Fibroblast of lung (primary cell): ENCODE measurements at regions not wholly inside any gene's neighbourhood (a gene's known extent, or its start where the extent isn't known, plus 50 kb on each side); places are given as distances from the start of the nearest gene placed in this dataset.

Experiments
- DNase-seq, 2 donors: peaks; one replicate each; pipeline versions ENCODE4 v3.0.0 to v3.0.0-alpha.2; 2010; ENCODE audit warnings: low read depth in 2 of 2
- H2AFZ ChIP-seq: 2 replicates; pipeline ENCODE4 v1.5.1; 2012; ENCODE audit warnings: low read length, control low read depth, inconsistent platforms
- H3K27ac ChIP-seq: 2 replicates; pipeline ENCODE4 v1.5.1; 2011; ENCODE audit warnings: low read length, control low read depth; ENCODE audit not compliant: insufficient read depth
- H3K27me3 ChIP-seq: 2 replicates; pipeline ENCODE4 v1.5.1; 2011; ENCODE audit warnings: mild to moderate bottlenecking, low read length; ENCODE audit not compliant: control insufficient read depth, insufficient read depth
- H3K36me3 ChIP-seq: 2 replicates; pipeline ENCODE4 v1.5.1; 2011; ENCODE audit warnings: low read length; ENCODE audit not compliant: control insufficient read depth, insufficient read depth
- H3K4me1 ChIP-seq: 2 replicates; pipeline ENCODE4 v1.5.1; 2011; ENCODE audit warnings: low read length; ENCODE audit not compliant: control insufficient read depth, insufficient read depth; ENCODE audit errors: extremely low read depth
- H3K4me2 ChIP-seq: 2 replicates; pipeline ENCODE4 v1.5.1; 2011; ENCODE audit warnings: low read length, control low read depth; ENCODE audit not compliant: insufficient read depth; ENCODE audit errors: extremely low read depth
- H3K4me3 ChIP-seq, 4 experiments: fragments of 200-600 bp in 1 of 4; sonication (generic) in 1 of 4; replicated peaks in 1 of 4; 2 replicates each; pipeline ENCODE4 v1.5.1; 2011 to 2016; ENCODE audit warnings: low read length in 4 of 4, low read depth in 3 of 4, mild to moderate bottlenecking in 3 of 4, control low read depth in 2 of 4, inconsistent platforms in 1 of 4, mixed read lengths in 1 of 4; ENCODE audit not compliant: insufficient read depth in 1 of 4; ENCODE audit errors: control extremely low read depth in 1 of 4
- H3K79me2 ChIP-seq: 2 replicates; pipeline ENCODE4 v1.5.1; 2012; ENCODE audit warnings: mild to moderate bottlenecking, low read length, inconsistent platforms; ENCODE audit not compliant: control insufficient read depth, insufficient read depth
- H3K9ac ChIP-seq: 2 replicates; pipeline ENCODE4 v1.5.1; 2011; ENCODE audit warnings: mild to moderate bottlenecking, low read length, control low read depth; ENCODE audit not compliant: insufficient read depth
- H3K9me3 ChIP-seq: 2 replicates; pipeline ENCODE4 v1.5.1; 2012; ENCODE audit warnings: low read depth, low read length; ENCODE audit not compliant: control insufficient read depth, insufficient read depth
- H4K20me1 ChIP-seq: 2 replicates; pipeline ENCODE4 v1.5.1; 2011; ENCODE audit warnings: low read length; ENCODE audit not compliant: control insufficient read depth, insufficient read depth; ENCODE audit errors: extremely low read depth
- CTCF ChIP-seq, 2 donors: IDR thresholded peaks in 1 of 2; conservative IDR thresholded peaks in 1 of 2; 1 replicate in 1 of 2; 2 replicates in 1 of 2; pipeline ENCODE4 v1.5.1; 2011 to 2012; ENCODE audit warnings: low read length in 2 of 2, control low read depth in 1 of 2, inconsistent platforms in 1 of 2, low read depth in 1 of 2, mild to moderate bottlenecking in 1 of 2
- EZH2 ChIP-seq: IDR thresholded peaks from 2 replicates; pipeline ENCODE4 v1.5.1; 2012; ENCODE audit warnings: low read length, control low read depth, mild to moderate bottlenecking; ENCODE audit errors: missing control alignments

GRCh38 chr5:163993126-163993525, 487.7 kb downstream of the MAT2B start:
- no peaks in the 10 kb centered on the region for H4K20me1 ChIP-seq
- no peaks in the 10 kb centered on the region for H3K9me3 ChIP-seq
- H3K79me2 ChIP-seq = no peaks in the 10 kb centered on the region
- H3K4me2 ChIP-seq = no peak overlapping the region
- no peaks in the 10 kb centered on the region for H3K36me3 ChIP-seq
- no peaks in the 10 kb centered on the region for H3K4me1 ChIP-seq
- DNase-seq = no peak
- no peaks in the 10 kb centered on the region for H3K27me3 ChIP-seq
- H3K9ac ChIP-seq = no peak overlapping the region
- H3K4me3 ChIP-seq = no peak overlapping the region
- TF ChIP-seq CTCF (conservative IDR thresholded peaks at IDR 0.05 in 1 of 2, IDR thresholded peaks at IDR 0.05 in 1 of 2; ENCODE audit: low read depth in 1 of 2, low read length in 2 of 2) (no peak), EZH2 (no peak)
- H2AFZ ChIP-seq = peak overlapping the region; percentile 28
- H3K27ac ChIP-seq = no peak overlapping the region

- no peaks in the 10 kb centered on the region for H3K27me3 ChIP-seq
- no peaks in the 10 kb centered on the region for H4K20me1 ChIP-seq
- no peaks in the 10 kb centered on the region for H3K9me3 ChIP-seq
- no peak overlapping the region for H3K27ac ChIP-seq
- H3K36me3 ChIP-seq = no peaks in the 10 kb centered on the region
- no peak overlapping the region for H2AFZ ChIP-seq
- H3K4me1 ChIP-seq = no peaks in the 10 kb centered on the region
- H3K79me2 ChIP-seq = no peaks in the 10 kb centered on the region
- TF ChIP-seq CTCF (conservative IDR thresholded peaks at IDR 0.05 in 1 of 2, IDR thresholded peaks at IDR 0.05 in 1 of 2; ENCODE audit: low read depth in 1 of 2, low read length in 2 of 2) (no peak), EZH2 (no peak)
- no peak overlapping the region for H3K9ac ChIP-seq
- H3K4me3 ChIP-seq = no peak overlapping the region
- no peak for DNase-seq
- H3K4me2 ChIP-seq = no peak overlapping the region
Measured at GRCh38 chr5:163995206-163995605, 489.8 kb downstream of the MAT2B start.

- H3K79me2 ChIP-seq = no peaks in the 10 kb centered on the region
- H4K20me1 ChIP-seq = no peaks in the 10 kb centered on the region
- H3K9me3 ChIP-seq = no peaks in the 10 kb centered on the region
- H3K9ac ChIP-seq = no peak overlapping the region
- no peak overlapping the region for H3K4me3 ChIP-seq
- no peak overlapping the region for H3K27ac ChIP-seq
- H3K27me3 ChIP-seq = no peaks in the 10 kb centered on the region
- H2AFZ ChIP-seq = no peak overlapping the region
- no peak for DNase-seq
- TF ChIP-seq CTCF (conservative IDR thresholded peaks at IDR 0.05 in 1 of 2, IDR thresholded peaks at IDR 0.05 in 1 of 2; ENCODE audit: low read depth in 1 of 2, low read length in 2 of 2) (no peak), EZH2 (no peak)
- H3K36me3 ChIP-seq = no peaks in the 10 kb centered on the region
- peaks cover 4% of the 10 kb centered on the region for H3K4me1 ChIP-seq
- H3K4me2 ChIP-seq = no peak overlapping the region
Measured at GRCh38 chr5:163997965-163998364, 492.5 kb downstream of the MAT2B start.
